GM19395 (cell line): ENCODE measurements at regions not wholly inside any gene's neighbourhood (a gene's known extent, or its start where the extent isn't known, plus 50 kb on each side); places are given as distances from the start of the nearest gene placed in this dataset.
"Not testable (repeated sequence)": the region's sequence is repeated elsewhere in the genome, so short reads cannot be mapped to it uniquely, and the experiment has no call there.

Experiments
- ATAC-seq: cut with Tn5 transposase; IDR thresholded peaks from one replicate; pipeline ENCODE4 v1.9.1; 2021; ENCODE audit warnings: mild to moderate bottlenecking, moderate library complexity; ENCODE audit not compliant: unreplicated experiment

- ATAC-seq = no peak
Measured at GRCh38 chr5:83001796-83002381, 75.3 kb downstream of the TMEM167A start.

GRCh38 chr5:83000922-83001321 lies 76.3 kb downstream of the TMEM167A start:
- no peak for ATAC-seq

GRCh38 chr5:83000428-83000827 lies 76.8 kb downstream of the TMEM167A start:
- no peak for ATAC-seq

- no peak for ATAC-seq
Measured at GRCh38 chr5:82993416-82993815, 83.8 kb downstream of the TMEM167A start.

- no peak for ATAC-seq
Measured at GRCh38 chr5:82992646-82993045, 84.5 kb downstream of the TMEM167A start.

GRCh38 chr5:82991678-82992323 lies 85.4 kb downstream of the TMEM167A start:
- no peak for ATAC-seq

GRCh38 chr5:82991059-82991458 lies 86.1 kb downstream of the TMEM167A start:
- ATAC-seq = no peak

GRCh38 chr5:82987188-82987587 lies 90.0 kb downstream of the TMEM167A start:
- no peak for ATAC-seq

GRCh38 chr5:82986404-82986803 lies 90.8 kb downstream of the TMEM167A start:
- no peak for ATAC-seq

- ATAC-seq = no peak
Measured at GRCh38 chr5:82985763-82986162, 91.4 kb downstream of the TMEM167A start.

- ATAC-seq = no peak
Measured at GRCh38 chr5:82984786-82985735, 92.1 kb downstream of the TMEM167A start.

- ATAC-seq = no peak
Measured at GRCh38 chr5:82982846-82983245, 94.3 kb downstream of the TMEM167A start.

- not testable (repeated sequence) for ATAC-seq
Measured at GRCh38 chr5:82976887-82977286, 100.3 kb downstream of the TMEM167A start.

- no peak for ATAC-seq
Measured at GRCh38 chr5:82975812-82976211, 101.4 kb downstream of the TMEM167A start.

GRCh38 chr5:82975396-82975795 lies 101.8 kb downstream of the TMEM167A start:
- no peak for ATAC-seq

- not testable (repeated sequence) for ATAC-seq
Measured at GRCh38 chr5:82974346-82974745, 102.8 kb downstream of the TMEM167A start.

GRCh38 chr5:82971901-82972300 lies 105.3 kb downstream of the TMEM167A start:
- ATAC-seq = no peak

GRCh38 chr5:82971034-82971806 lies 106.0 kb downstream of the TMEM167A start:
- not testable (repeated sequence) for ATAC-seq

- ATAC-seq = not testable (repeated sequence)
Measured at GRCh38 chr5:82969221-82969976, 107.8 kb downstream of the TMEM167A start.

- ATAC-seq = no peak
Measured at GRCh38 chr5:82967072-82967471, 110.1 kb downstream of the TMEM167A start.
